ENCODE measurements at regions not wholly inside any gene's neighbourhood (a gene's known extent, or its start where the extent isn't known, plus 50 kb on each side); places are given as distances from the start of the nearest gene placed in this dataset.
"Not testable (repeated sequence)": the region's sequence is repeated elsewhere in the genome, so short reads cannot be mapped to it uniquely, and the experiment has no call there.

- TF ChIP-seq EZH2 (optimal IDR thresholded peaks at IDR 0.05; ENCODE audit: low read depth, low read length); CTCF (IDR thresholded peaks at IDR 0.05; ENCODE audit: low read length); EZH2phosphoT487 (IDR thresholded peaks at IDR 0.05; ENCODE audit: low read length): not testable (repeated sequence)
Observed at GRCh38 chrX:102818269-102818668, 97.7 kb downstream of the GPRASP3 start.

Measured in MM.1S (cell line).